GM21423 (cell line): ENCODE measurements at regions not wholly inside any gene's neighbourhood (a gene's known extent, or its start where the extent isn't known, plus 50 kb on each side); places are given as distances from the start of the nearest gene placed in this dataset.

Source experiments
- ATAC-seq: cut with Tn5 transposase; IDR thresholded peaks from one replicate; pipeline ENCODE4 v1.9.1; 2021; ENCODE audit warnings: mild to moderate bottlenecking, moderate library complexity; ENCODE audit not compliant: unreplicated experiment

GRCh38 chr20:51221103-51221502 lies 198.2 kb upstream of the KCNG1 start:
- ATAC-seq, result no peak

GRCh38 chr20:51220293-51220706 lies 197.4 kb upstream of the KCNG1 start:
- ATAC-seq, result no peak

- ATAC-seq, result no peak
These were observed 196.6 kb upstream of the KCNG1 start for GRCh38 chr20:51219544-51219943.

GRCh38 chr20:51218603-51219002 lies 195.7 kb upstream of the KCNG1 start:
- no peak for ATAC-seq

DNA sequence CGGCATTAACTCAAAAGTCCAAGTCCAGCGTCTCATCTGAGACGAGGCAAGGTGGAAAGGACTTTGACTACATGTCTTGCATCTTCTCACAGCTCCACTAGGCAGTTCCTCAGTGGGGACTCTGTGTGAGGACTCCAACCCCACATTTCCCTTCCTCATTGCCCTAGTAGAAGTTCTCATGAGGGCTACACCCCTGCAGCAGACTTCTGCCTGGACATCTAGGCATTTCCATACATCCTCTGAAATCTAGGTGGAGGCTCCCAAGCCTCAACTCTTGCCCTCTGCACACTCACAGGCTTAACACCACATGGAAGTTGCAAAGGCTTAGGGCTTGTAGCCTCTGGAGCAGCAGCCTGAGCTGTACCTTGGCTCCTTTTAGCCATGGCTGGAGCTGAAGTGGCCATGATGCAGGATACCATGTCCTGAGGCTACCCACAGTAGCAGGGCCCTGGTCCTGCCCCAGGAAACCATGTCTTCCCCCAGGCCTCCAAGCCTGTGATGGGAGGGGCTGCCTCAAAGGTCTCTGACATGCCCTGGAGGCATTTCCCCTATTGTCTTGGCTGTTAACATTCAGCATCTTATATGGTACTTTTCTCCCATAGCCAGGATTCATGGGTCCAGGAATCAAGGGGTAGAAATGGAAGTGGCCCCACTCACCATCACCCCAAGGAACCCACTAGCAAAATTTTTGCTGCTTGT lies 194.6 kb upstream of the KCNG1 start:
- ATAC-seq, result no peak

GRCh38 chr20:51216850-51217249 lies 193.9 kb upstream of the KCNG1 start:
- ATAC-seq, result no peak

- no peak for ATAC-seq
These were observed 189.9 kb upstream of the KCNG1 start for GRCh38 chr20:51212816-51213215.

DNA sequence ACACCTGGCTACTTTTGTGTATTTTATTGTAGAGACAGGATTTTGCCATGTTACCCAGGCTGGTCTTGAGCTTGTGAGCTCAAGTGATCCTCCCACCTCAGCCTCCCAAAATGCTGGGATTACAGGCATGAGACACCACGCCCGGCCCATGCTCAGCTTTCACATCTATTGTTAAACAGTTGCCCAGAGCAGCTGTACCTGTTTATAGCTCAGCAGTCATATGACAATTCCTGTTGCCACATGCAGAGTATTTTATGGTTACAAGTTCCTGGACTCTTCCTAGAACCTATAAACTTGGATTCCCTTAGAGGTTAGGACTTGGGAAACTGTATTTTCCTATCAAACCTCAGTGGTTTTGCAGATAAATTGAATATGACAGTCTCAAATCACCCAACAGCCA lies 188.3 kb upstream of the KCNG1 start:
- ATAC-seq, result no peak

DNA sequence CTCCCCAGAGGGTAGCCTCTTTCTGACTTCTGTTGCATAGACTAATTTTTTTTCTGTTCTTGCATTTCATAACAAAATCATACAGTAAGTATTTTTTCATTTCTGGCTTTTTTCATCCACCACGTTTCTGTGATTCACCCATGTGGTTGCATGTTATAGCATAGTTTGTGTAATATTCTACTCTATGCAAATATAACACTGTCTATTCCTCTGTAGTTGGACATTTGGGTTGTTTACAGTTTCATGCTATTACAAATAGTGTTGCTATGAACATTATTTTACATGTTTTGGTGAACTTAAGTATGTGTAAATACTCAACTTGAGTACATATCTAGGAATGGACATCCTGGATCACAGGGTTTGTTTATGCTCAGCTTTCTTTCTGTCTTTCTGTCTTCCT lies 187.2 kb upstream of the KCNG1 start:
- ATAC-seq, result no peak

GRCh38 chr20:51208162-51208561 lies 185.3 kb upstream of the KCNG1 start:
- no peak for ATAC-seq

DNA sequence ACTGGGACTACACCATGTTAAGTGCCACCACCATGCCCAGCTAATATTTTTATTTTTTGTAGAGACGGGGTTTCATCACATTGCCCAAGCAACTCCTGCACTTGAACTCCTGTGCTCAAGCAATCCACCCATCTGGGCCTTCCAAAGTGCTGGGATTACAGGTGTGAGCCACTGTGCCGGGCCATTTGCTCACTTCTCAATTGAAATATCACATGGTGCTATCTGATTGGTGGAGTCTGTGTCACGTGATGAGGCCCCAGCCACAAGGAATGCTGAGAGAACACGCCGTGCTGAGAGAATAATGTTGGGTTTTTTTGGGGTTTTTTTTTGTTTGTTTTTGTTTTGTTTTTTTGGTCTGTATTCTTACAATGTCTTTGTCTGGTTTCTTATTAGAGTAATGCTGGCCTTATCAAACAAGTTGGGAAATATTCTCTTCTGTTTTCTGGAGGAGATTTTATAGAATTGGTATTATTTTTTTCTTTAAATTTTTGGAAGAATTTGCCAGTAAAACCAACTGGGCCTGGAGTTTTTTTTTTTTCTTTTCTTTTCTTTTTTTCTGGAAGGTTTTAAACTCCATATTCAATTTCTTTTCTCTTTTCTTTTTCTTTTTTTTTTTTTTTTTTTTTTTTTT lies 183.2 kb upstream of the KCNG1 start:
- no peak for ATAC-seq

- ATAC-seq, result no peak
These were observed 181.9 kb upstream of the KCNG1 start for GRCh38 chr20:51204794-51205193.

GRCh38 chr20:51204051-51204715 lies 181.3 kb upstream of the KCNG1 start:
- ATAC-seq, result no peak

GRCh38 chr20:51202304-51202703 lies 179.4 kb upstream of the KCNG1 start:
- ATAC-seq, result no peak

- no peak for ATAC-seq
These were observed 177.0 kb upstream of the KCNG1 start for GRCh38 chr20:51199920-51200319.

DNA sequence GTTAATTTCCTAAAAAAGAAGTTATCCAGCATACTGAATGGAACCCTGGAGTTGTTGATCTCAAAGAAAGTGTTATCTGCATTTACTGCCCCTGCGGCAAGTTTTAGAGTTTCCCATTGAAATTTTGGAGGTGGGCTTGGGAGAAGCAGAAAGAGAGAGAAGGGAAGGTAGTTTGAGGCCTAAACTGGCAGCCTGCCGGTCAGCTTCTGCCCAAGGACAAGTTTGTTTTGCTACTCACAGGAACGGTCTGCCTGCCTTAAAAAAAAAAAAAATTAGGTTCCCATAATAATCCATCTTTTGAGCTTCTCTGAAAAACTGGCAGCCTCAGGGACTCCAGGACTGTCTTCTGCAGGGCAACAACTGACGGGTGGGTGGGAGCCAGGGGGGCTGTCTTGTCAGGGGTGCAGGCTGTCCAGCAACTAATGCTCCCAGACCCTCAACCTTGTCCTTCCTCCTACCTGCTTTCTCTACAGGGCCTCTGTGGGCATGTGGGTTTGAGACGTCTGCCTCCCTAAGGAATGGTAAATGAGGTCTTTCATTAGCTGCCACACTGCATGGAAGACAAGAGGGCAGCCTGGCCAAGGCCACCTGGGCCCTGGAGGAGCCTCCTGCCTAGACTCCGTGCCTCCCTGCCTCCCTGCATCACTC lies 176.1 kb upstream of the KCNG1 start:
- ATAC-seq, result no peak

DNA sequence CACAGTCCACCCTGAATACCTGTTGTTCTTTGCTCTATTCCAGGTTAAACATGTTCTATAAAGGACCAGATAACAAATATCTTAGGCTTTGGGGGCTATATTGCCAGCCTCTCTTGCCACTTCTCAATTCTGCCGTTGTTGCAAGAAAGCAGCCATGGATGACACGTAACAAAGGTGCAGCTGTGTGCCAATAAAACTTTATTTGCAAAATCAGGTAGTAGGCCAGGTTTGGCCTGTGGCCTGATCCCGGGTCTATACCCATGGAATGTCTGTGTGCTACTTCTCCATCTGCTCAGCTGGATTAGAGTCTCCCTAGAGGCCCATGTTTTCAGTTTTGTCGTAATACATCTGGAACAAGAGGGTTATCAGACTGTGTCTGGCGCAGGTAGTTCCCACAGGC lies 175.3 kb upstream of the KCNG1 start:
- no peak for ATAC-seq

DNA sequence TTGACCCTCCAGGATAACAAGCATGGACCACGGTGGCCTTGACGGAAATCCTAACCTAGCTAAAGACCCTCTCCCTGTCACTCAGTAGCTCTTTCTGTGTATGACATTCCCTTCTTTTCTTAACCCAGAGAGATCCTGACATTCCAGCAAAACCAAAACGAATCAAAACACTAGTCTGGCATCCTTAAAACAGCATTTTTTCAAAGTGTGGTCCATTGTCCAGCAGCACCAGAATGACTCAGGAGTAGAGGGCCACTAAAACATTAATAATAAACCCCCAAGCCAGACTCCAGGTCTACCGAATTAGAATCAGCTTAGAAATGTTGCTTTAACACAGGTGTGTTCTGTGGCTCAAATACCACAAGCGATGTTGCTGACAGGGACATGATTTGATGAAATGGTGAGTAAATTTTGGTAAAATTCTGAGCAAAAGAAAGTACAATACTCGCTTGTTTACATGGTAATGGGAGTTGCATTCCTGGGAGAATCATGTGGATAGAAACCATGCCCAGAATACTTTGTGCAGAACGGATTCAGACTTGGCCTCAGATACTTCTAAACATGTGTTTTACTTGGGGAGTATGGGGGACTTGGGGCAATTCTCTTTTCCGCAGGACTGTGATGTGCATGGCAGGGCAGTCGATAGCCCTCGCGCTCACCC lies 174.2 kb upstream of the KCNG1 start:
- ATAC-seq, result no peak

- ATAC-seq, result no peak
These were observed 173.1 kb upstream of the KCNG1 start for GRCh38 chr20:51195990-51196389.

GRCh38 chr20:51195419-51195901 lies 172.6 kb upstream of the KCNG1 start:
- no peak for ATAC-seq
